HL-60 (cell line): ENCODE measurements at regions not wholly inside any gene's neighbourhood (a gene's known extent, or its start where the extent isn't known, plus 50 kb on each side); places are given as distances from the start of the nearest gene placed in this dataset.

ENCODE experiments used
- DNase-seq, 2 experiments: peaks; one replicate each; pipeline ENCODE4 v3.0.0-alpha.2; 2010 to 2020; ENCODE audit warnings: low read depth in 1 of 2, low spot score in 1 of 2
- H3K27ac ChIP-seq: fragments of 250-450 bp; sonication (Bioruptor Pico); replicated peaks from 2 replicates; pipeline ENCODE4 v1.5.1; 2020; ENCODE audit warnings: mild to moderate bottlenecking, moderate library complexity
- H3K27me3 ChIP-seq: fragments of 250-450 bp; sonication (Bioruptor Pico); 2 replicates; pipeline ENCODE4 v1.5.1; 2021; ENCODE audit warnings: mild to moderate bottlenecking, moderate library complexity; ENCODE audit not compliant: insufficient read depth, poor library complexity, severe bottlenecking
- H3K4me3 ChIP-seq: replicated peaks from 2 replicates; pipeline ENCODE4 v1.5.1; 2011; ENCODE audit warnings: mild to moderate bottlenecking, control low read depth, low read length; ENCODE audit not compliant: insufficient read depth
- GABPA ChIP-seq: IDR thresholded peaks from 2 replicates; pipeline ENCODE4 v1.6.1; 2012; ENCODE audit warnings: low read depth
- POLR2AphosphoS5 ChIP-seq: IDR thresholded peaks from 2 replicates; pipeline ENCODE4 v1.6.1; 2012; ENCODE audit warnings: low read depth
- SPI1 ChIP-seq: IDR thresholded peaks from 2 replicates; pipeline ENCODE4 v1.6.1; 2012; ENCODE audit warnings: low read depth, mild to moderate bottlenecking, borderline replicate concordance
- TF ChIP-seq, protein P1 (sequence below): IDR thresholded peaks from one replicate; pipeline ENCODE4 v1.5.1; 2011; ENCODE audit warnings: low read length, control low read depth, inconsistent platforms; ENCODE audit not compliant: insufficient read depth
- TF ChIP-seq, protein P2 (sequence below): IDR thresholded peaks from 2 replicates; pipeline ENCODE4 v1.6.1; 2012; ENCODE audit warnings: low read depth; ENCODE audit not compliant: insufficient replicate concordance

DNA sequence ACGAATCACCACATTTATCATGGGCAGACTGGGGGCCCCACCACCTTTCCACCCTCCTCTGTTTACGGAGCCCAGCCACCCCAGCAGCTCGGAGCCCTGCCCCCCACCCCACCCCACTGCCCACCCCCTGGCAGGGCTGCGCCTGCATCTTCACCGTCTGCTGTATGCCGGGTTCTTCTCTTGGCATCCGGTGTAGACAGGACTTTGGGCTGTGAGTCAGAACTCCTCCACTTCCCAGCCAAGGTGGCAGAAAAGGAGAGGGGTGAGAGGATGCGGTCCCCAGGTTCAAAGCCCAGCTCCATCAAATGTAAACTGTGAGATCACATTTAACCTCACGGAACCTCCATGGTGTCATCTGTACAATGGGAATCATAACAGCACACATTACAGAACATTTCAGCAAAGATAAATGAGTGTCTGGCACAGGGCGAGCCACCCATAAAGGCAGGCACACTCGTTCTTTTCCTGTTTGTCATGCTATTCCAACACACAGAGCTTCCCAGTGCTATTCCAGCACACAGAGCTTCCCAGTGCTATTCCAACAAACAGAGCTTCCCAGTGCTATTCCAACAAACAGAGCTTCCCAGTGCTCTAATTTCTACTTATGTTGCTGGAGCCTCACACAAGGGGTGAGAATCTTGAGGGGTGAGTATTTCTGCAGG is 292.7 kb upstream of the RTL1 start:
- H3K4me3 ChIP-seq, result no peak overlapping the region
- H3K27me3 ChIP-seq, result no peaks in the 10 kb centered on the region
- TF ChIP-seq SPI1 (no peak), GABPA (no peak), POLR2AphosphoS5 (no peak)
- TF ChIP-seq, protein P1, sequence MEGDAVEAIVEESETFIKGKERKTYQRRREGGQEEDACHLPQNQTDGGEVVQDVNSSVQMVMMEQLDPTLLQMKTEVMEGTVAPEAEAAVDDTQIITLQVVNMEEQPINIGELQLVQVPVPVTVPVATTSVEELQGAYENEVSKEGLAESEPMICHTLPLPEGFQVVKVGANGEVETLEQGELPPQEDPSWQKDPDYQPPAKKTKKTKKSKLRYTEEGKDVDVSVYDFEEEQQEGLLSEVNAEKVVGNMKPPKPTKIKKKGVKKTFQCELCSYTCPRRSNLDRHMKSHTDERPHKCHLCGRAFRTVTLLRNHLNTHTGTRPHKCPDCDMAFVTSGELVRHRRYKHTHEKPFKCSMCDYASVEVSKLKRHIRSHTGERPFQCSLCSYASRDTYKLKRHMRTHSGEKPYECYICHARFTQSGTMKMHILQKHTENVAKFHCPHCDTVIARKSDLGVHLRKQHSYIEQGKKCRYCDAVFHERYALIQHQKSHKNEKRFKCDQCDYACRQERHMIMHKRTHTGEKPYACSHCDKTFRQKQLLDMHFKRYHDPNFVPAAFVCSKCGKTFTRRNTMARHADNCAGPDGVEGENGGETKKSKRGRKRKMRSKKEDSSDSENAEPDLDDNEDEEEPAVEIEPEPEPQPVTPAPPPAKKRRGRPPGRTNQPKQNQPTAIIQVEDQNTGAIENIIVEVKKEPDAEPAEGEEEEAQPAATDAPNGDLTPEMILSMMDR, result no peak
- TF ChIP-seq, protein P2, sequence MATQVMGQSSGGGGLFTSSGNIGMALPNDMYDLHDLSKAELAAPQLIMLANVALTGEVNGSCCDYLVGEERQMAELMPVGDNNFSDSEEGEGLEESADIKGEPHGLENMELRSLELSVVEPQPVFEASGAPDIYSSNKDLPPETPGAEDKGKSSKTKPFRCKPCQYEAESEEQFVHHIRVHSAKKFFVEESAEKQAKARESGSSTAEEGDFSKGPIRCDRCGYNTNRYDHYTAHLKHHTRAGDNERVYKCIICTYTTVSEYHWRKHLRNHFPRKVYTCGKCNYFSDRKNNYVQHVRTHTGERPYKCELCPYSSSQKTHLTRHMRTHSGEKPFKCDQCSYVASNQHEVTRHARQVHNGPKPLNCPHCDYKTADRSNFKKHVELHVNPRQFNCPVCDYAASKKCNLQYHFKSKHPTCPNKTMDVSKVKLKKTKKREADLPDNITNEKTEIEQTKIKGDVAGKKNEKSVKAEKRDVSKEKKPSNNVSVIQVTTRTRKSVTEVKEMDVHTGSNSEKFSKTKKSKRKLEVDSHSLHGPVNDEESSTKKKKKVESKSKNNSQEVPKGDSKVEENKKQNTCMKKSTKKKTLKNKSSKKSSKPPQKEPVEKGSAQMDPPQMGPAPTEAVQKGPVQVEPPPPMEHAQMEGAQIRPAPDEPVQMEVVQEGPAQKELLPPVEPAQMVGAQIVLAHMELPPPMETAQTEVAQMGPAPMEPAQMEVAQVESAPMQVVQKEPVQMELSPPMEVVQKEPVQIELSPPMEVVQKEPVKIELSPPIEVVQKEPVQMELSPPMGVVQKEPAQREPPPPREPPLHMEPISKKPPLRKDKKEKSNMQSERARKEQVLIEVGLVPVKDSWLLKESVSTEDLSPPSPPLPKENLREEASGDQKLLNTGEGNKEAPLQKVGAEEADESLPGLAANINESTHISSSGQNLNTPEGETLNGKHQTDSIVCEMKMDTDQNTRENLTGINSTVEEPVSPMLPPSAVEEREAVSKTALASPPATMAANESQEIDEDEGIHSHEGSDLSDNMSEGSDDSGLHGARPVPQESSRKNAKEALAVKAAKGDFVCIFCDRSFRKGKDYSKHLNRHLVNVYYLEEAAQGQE, result no peak
- no peak for DNase-seq
- H3K27ac ChIP-seq, result no peak overlapping the region

DNA sequence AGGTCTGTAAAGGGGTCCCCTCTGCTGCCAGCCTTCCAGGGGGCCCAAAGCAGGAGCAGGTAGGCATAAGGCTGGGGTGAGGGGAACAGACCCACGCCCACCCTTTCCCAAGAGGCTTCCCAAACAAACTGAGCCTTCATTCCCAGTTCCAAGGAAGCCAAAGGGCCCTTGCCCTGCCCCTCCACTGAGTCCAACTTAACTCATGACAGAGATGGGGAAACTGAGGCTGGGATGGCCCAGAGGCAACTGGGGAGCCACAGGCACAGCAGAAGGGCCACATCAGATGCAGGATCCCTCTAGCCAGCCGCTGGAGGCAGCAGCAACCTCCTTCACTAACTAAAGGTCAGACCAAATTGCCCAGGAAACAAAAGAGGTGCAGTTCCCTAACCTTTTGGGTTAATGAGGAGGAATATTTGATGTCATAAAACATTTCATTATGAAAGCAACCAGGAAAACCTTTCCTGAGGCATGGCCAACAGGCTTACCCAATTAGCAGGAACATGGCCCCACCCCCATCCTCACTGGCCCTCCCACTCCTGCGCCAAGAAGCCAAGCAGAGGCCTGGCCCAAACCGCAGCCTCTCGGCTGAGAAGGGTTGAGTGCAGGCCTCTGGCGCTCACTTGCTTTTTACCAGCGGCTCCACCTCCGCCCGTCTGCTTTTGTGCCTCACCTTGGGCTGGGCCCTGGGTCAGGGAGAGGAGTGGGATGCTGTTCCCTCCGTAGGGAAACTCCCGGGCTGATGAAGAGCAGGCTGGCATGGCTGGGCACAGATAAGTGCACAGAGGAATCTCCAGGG is 293.5 kb upstream of the RTL1 start:
- Histone ChIP-seq H3K27me3 (no peaks in the 10 kb centered on the region), H3K4me3 (no peak overlapping the region), H3K27ac (no peak overlapping the region)
- DNase-seq, result no peak
- TF ChIP-seq SPI1, result no peak
- TF ChIP-seq, protein P2, result no peak
- TF ChIP-seq POLR2AphosphoS5, result no peak
- no peak for TF ChIP-seq GABPA

DNA sequence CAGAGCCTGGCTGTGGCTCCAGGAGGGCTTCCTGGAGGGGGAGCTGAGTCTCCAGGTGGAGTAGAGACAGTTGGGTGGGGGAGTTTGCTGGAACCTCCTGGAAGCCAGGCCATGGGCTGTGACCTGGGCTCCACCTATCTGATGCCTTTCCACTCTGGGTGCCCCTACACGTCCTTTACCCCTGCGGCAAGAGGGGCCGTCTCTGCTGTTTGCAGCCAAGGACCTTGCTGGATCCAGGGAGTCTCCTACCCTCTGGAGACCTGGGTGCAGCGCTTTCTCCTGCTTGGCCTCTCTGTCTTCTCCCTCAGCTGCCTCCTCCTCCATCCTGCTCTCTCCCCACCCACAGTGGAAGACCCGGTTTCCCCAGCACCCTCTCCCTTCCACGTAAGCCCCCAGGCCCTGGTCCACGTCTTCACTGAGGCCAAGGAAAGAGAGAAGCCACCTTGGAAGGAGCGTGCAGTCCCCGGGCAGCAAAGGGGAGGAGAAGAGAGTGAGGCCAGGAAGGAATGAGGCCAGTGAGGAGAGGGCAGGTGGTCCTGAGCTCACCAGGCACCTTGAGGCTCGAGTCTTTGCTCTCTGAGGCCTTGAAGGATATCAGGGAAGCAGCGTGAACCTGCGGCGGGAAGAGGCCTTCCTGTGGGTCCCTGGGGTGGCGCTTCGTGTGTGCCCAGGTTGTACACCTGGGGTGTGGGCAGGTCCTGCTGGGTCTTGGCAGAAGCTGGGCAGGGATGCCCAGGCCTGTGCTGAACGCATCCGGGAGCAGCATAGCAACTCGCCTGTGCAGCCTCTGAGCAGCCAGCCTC is 294.3 kb upstream of the RTL1 start:
- TF ChIP-seq POLR2AphosphoS5, result no peak
- no peak for TF ChIP-seq GABPA
- TF ChIP-seq, protein P2, result no peak
- TF ChIP-seq SPI1, result no peak
- TF ChIP-seq, protein P1, result no peak
- no peaks in the 10 kb centered on the region for H3K27me3 ChIP-seq
- no peak for DNase-seq

More for the DNA sequence above, 294.3 kb upstream of the RTL1 start:
- no peak overlapping the region for H3K4me3 ChIP-seq
- H3K27ac ChIP-seq, result no peak overlapping the region
